Mucosa of descending colon (tissue), 3 donors: ENCODE measurements at regions not wholly inside any gene's neighbourhood (a gene's known extent, or its start where the extent isn't known, plus 50 kb on each side); places are given as distances from the start of the nearest gene placed in this dataset.

Experiments
- ATAC-seq: fragments of 200-7000 bp; cut with Tn5 transposase; one replicate; pipeline ENCODE4 v1.9.1; 2020; ENCODE audit warnings: mild to moderate bottlenecking, moderate library complexity
- DNase-seq, 3 donors: peaks; one replicate each; pipeline ENCODE4 v3.0.0-alpha.2; 2020
- H3K36me3 ChIP-seq: fragments of 200-600 bp; one replicate; pipeline ENCODE4 v1.8.0; 2021; ENCODE audit warnings: low read depth, mild to moderate bottlenecking
- H3K4me1 ChIP-seq: fragments of 200-600 bp; one replicate; pipeline ENCODE4 v1.8.0; 2021; ENCODE audit warnings: low read depth, mild to moderate bottlenecking
- H3K4me3 ChIP-seq: fragments of 200-600 bp; one replicate; pipeline ENCODE4 v1.8.0; 2021; ENCODE audit warnings: mild to moderate bottlenecking
- H3K9me3 ChIP-seq: fragments of 200-600 bp; one replicate; pipeline ENCODE4 v1.8.0; 2021; ENCODE audit warnings: mild to moderate bottlenecking
- intact Hi-C, 2 donors: fragments of 100-400 bp; cut with DNase I in 1 of 2; cut with micrococcal nuclease in 1 of 2; formaldehyde crosslinking; loops; one replicate each; pipeline versions ENCODE4 v1.11.0 to v1.11.1; 2022; cut with DNase I, micrococcal nuclease
- TF ChIP-seq, protein P1 (sequence below): fragments of 200-600 bp; IDR thresholded peaks from one replicate; pipeline ENCODE4 v1.8.0; 2022; ENCODE audit warnings: antibody characterized with exemption, mild to moderate bottlenecking
- donor health status: DM: no; HTN: no; CAD: no; lungs with moderate emphysema.
- donor health status: DM: no; HTN: no; CAD: no.
- donor health status: DM: no; HTN: yes; CAD: no.

DNA sequence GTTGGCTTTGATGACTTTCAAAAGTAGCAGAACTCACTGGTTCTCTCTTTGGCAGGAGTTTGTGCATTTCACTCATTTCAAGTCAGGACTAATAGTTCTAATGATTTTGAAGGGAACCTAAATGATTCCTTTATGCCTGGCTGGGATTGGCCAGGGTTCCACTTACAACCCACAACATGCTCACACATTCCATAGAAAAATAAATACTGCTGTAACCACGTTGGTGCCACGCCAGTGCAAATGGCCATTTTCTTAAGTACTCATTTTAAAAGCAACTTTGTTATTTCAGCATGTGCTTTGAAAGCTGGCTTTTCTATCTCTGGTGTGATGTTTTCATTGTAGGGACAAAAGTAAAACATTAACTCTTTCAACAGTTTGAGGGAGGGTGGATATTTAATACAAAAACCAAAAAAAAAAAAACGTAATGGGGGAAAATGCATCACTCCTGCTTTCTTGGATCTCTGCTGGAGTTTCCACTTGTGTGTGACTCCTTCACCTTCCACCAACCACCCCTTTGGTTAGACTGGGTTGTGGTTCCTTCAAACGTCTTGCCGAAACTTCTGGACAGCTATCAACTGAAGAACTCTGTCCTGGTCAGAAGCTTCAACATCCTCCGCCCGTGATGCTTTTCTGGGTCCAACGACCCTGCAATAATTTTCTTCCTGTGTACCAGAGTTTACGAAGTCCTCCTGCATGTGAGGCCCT lies 300.4 kb upstream of the RUNX1 start:
- no peaks in the 10 kb centered on the region for H3K4me1 ChIP-seq
- H3K9me3 ChIP-seq = no peaks in the 10 kb centered on the region
- no peak overlapping the region for H3K4me3 ChIP-seq
- intact Hi-C loops = no loop called here
- ATAC-seq = no peak
- TF ChIP-seq, protein P1, sequence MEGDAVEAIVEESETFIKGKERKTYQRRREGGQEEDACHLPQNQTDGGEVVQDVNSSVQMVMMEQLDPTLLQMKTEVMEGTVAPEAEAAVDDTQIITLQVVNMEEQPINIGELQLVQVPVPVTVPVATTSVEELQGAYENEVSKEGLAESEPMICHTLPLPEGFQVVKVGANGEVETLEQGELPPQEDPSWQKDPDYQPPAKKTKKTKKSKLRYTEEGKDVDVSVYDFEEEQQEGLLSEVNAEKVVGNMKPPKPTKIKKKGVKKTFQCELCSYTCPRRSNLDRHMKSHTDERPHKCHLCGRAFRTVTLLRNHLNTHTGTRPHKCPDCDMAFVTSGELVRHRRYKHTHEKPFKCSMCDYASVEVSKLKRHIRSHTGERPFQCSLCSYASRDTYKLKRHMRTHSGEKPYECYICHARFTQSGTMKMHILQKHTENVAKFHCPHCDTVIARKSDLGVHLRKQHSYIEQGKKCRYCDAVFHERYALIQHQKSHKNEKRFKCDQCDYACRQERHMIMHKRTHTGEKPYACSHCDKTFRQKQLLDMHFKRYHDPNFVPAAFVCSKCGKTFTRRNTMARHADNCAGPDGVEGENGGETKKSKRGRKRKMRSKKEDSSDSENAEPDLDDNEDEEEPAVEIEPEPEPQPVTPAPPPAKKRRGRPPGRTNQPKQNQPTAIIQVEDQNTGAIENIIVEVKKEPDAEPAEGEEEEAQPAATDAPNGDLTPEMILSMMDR = no peak
- DNase-seq = no peak
- no peaks in the 10 kb centered on the region for H3K36me3 ChIP-seq

DNA sequence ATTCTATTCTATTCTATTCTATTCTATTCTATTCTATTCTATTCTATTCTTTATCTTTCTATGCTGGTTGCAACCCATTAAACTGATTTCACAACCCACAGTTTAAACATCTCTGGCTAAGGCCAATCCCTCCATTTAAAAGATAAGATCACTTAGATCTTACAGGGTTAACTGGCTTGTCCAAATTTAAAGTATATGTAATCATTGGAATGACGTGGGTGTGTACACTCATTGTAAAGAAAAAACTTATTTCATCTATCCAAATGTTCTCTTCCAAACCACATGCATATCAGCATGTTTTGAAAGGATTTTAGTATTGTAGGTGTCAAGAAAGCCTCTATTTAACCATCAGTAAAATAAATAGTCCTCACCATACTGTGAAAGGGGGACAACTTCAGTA lies 299.6 kb upstream of the RUNX1 start:
- TF ChIP-seq, protein P1 = no peak
- Histone ChIP-seq H3K36me3 (no peaks in the 10 kb centered on the region), H3K4me3 (no peak overlapping the region), H3K9me3 (no peaks in the 10 kb centered on the region), H3K4me1 (no peaks in the 10 kb centered on the region)
- intact Hi-C loops = no loop called here
- no peak for DNase-seq
- ATAC-seq = no peak

DNA sequence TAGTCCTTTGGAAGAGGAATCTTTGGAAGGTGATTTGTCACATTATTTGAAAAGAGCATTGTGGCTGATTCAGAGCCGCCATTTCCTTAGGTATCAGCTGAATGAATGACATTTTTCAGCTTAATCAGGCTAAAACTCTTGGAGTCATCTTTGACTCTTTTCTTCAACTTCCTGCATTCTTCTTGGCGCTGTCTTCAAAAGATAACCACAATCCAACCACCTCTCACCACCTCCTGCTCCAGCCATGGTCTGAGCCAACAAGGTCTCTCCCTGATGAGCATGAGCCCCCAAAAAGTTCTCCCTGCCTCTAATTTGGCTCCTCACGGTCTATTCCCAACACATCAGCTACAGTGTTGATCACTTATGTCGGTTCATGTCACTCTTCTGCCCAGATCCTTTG lies 297.6 kb upstream of the RUNX1 start:
- ATAC-seq (no peak), DNase-seq (no peak)
- Histone ChIP-seq H3K9me3 (no peaks in the 10 kb centered on the region), H3K4me3 (no peak overlapping the region), H3K36me3 (no peaks in the 10 kb centered on the region), H3K4me1 (no peaks in the 10 kb centered on the region)
- TF ChIP-seq, protein P1 = no peak
- intact Hi-C loops = no loop called here

DNA sequence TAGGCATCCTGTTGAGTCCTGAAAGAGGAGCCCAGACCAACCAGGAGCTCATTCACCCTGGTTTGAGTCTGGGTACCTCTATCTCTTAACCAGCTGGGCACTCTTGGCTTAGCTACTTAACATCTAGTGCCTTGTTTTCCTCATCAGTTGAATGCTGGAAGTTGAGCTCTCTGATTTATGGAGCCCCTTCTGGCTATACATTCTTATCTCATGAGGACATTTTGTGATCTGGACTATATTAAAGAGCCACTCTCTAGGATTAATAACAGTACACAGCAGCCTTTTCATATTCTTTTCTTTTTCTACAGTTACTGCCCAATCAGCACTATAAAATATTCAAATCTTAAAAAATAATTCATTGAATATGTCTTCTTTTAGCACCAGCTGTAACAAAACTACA lies 296.9 kb upstream of the RUNX1 start:
- Histone ChIP-seq H3K36me3 (no peaks in the 10 kb centered on the region), H3K9me3 (no peaks in the 10 kb centered on the region), H3K4me1 (no peaks in the 10 kb centered on the region), H3K4me3 (no peak overlapping the region)
- DNase-seq (no peak), ATAC-seq (no peak)
- TF ChIP-seq, protein P1 = no peak
- intact Hi-C loops = no loop called here

DNA sequence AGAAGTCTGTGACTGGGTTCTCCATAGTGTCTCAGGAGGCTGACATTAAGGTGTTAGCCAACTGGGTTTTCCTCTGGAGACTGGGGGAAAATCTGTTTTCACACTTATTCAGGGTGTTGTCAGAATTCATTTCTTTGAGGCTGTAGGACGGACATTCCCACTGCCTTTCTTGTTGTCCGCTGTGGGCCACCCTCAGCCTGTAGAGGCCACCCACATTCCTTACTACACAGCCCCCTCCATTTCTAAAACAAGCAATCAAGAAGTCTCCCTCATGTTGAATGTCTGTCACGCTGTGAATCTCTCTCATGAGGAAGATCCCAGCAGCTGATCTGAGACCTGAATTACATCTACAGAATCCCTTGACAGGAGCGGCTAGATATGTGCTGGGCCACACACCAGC lies 295.5 kb upstream of the RUNX1 start:
- Histone ChIP-seq H3K9me3 (no peaks in the 10 kb centered on the region), H3K4me1 (no peaks in the 10 kb centered on the region), H3K4me3 (no peak overlapping the region), H3K36me3 (no peaks in the 10 kb centered on the region)
- TF ChIP-seq, protein P1 = no peak
- ATAC-seq (no peak), DNase-seq (no peak)
- intact Hi-C loops = no loop called here
